ENCODE measurements at regions not wholly inside any gene's neighbourhood (a gene's known extent, or its start where the extent isn't known, plus 50 kb on each side); places are given as distances from the start of the nearest gene placed in this dataset.

DNA sequence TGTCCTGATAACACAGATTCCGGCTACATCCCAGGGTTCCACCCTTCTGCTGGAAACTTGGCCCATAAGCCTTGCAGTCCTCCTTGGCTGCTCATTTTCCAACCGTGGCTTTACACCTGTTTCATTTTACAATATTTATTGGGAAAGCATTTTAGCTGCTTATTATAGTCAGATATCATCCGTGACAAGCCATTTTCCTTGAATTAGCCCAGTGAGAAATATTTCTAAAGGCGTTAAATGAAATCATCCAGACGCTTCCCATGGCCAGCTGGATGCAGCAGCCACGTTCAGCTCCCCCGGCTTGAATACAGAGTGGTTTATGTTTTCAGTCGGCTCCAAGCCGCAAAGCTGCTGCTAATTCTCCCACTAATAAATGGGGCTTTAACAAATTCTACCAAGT is 245.0 kb upstream of the PELI2 start:
- H3K4me3 Mint-ChIP-seq: no peak overlapping the region
- no peak overlapping the region for H3K27ac Mint-ChIP-seq
- H3K27me3 Mint-ChIP-seq: peaks cover 4% of the 10 kb centered on the region
- no peaks in the 10 kb centered on the region for H3K9me3 Mint-ChIP-seq
- no peaks in the 10 kb centered on the region for H3K36me3 Mint-ChIP-seq
- H3K4me1 Mint-ChIP-seq: no peaks in the 10 kb centered on the region

DNA sequence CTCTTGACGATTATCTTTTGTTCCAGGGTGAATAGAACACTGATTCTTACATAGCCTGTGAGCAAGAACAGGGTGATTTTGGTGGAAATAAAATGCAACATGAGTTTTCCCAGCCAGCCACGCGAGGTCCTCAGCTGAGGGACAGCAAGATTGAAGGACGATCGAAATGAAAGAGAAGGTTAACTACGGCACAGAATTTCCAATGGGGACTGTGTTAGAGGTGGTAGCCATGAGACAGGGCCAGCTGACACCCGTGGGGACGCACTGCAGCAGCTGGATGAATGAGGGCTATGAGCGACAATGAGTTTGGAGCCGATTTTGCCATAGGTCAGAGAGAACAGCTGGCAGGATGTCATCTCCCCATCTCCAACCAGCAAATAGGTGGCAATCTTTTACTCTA is 243.4 kb upstream of the PELI2 start:
- Mint-ChIP-seq H3K9me3 (no peaks in the 10 kb centered on the region), H3K4me1 (no peaks in the 10 kb centered on the region), H3K27ac (no peak overlapping the region)

DNA sequence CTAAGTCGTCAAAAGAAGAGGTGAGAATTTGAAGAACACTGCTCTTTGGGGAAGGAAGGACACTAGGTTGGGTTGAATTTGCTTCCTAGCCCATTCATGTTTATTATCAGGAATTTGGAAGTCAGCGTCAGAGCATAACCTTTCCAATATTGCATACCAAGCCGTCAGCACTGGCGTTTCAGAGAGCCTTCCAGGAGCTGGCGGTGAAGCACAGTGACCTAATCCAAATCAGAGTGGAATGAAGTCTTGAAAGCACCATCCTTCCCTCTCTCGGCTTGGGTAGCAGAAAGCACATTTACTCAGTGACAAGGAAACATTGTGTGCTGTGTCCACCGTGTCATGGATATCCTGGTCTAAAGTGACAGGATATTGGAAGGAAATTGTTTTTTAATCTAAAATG is 240.3 kb upstream of the PELI2 start:
- no peak overlapping the region for H3K4me3 Mint-ChIP-seq
- H3K36me3 Mint-ChIP-seq: no peaks in the 10 kb centered on the region
- peaks cover 5% of the 10 kb centered on the region for H3K27me3 Mint-ChIP-seq
- H3K9me3 Mint-ChIP-seq: no peaks in the 10 kb centered on the region
- H3K27ac Mint-ChIP-seq: no peak overlapping the region
- H3K4me1 Mint-ChIP-seq: no peaks in the 10 kb centered on the region

More for the DNA sequence above, 243.4 kb upstream of the PELI2 start:
- H3K27me3 Mint-ChIP-seq: peaks cover 3% of the 10 kb centered on the region
- H3K36me3 Mint-ChIP-seq: no peaks in the 10 kb centered on the region
- H3K4me3 Mint-ChIP-seq: no peak overlapping the region

- no peak overlapping the region for H3K27ac Mint-ChIP-seq
- H3K36me3 Mint-ChIP-seq: no peaks in the 10 kb centered on the region
- H3K4me3 Mint-ChIP-seq: no peak overlapping the region
- H3K4me1 Mint-ChIP-seq: no peaks in the 10 kb centered on the region
- H3K9me3 Mint-ChIP-seq: no peaks in the 10 kb centered on the region
- H3K27me3 Mint-ChIP-seq: peaks cover 2% of the 10 kb centered on the region
Measured at GRCh38 chr14:55881577-55882241, 236.5 kb upstream of the PELI2 start.

DNA sequence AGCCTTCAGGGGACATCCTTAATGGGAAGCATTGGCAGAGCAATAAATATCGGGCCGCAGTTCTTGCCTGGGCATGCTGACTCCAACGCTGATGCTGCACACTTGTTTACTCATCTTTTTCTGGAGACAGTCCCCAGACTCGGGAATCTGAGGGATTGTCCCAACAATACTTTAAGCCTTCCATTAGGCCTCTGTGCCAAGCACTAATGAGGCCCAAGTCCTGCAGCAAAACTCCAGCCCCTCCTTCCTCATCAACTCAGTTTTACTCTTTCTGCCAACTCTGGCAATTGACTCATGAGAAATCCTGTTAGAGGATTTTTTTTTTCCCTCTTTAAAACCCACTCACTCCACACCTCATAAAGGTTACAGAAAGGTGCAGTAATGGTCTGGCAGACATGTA is 233.4 kb upstream of the PELI2 start:
- no peaks in the 10 kb centered on the region for H3K36me3 Mint-ChIP-seq
- H3K4me3 Mint-ChIP-seq: no peak overlapping the region
- H3K4me1 Mint-ChIP-seq: no peaks in the 10 kb centered on the region
- H3K27ac Mint-ChIP-seq: no peak overlapping the region
- no peaks in the 10 kb centered on the region for H3K9me3 Mint-ChIP-seq
- peaks cover 4% of the 10 kb centered on the region for H3K27me3 Mint-ChIP-seq

- no peaks in the 10 kb centered on the region for H3K36me3 Mint-ChIP-seq
- H3K4me3 Mint-ChIP-seq: no peak overlapping the region
- H3K27me3 Mint-ChIP-seq: peaks cover 2% of the 10 kb centered on the region
Measured at GRCh38 chr14:55889124-55889523, 229.1 kb upstream of the PELI2 start.

DNA sequence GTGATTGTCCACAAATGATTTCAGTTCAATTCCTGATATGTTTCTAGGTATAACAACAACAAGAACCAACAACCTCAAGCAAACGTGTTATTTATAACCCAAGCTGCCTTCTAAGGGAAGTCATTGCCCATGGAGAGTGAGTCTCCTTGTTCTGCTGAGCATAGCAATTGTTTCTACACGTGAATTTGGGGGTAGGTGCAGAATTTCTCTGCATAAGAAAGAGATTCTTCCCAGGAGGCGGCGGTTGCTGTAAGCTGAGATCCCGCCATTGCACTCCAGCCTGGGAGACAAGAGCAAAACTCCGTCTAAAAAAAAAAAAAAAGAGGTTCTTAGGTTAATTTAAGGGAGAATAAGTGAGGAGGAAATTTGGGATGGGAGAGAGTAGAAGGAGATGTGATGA is 226.5 kb upstream of the PELI2 start:
- no peaks in the 10 kb centered on the region for H3K9me3 Mint-ChIP-seq
- H3K4me3 Mint-ChIP-seq: no peak overlapping the region
- H3K4me1 Mint-ChIP-seq: no peaks in the 10 kb centered on the region
- no peaks in the 10 kb centered on the region for H3K36me3 Mint-ChIP-seq
- no peak overlapping the region for H3K27ac Mint-ChIP-seq
- H3K27me3 Mint-ChIP-seq: peaks cover 2% of the 10 kb centered on the region

More at GRCh38 chr14:55889124-55889523, 229.1 kb upstream of the PELI2 start:
- H3K4me1 Mint-ChIP-seq: no peaks in the 10 kb centered on the region
- no peak overlapping the region for H3K27ac Mint-ChIP-seq
- H3K9me3 Mint-ChIP-seq: no peaks in the 10 kb centered on the region

DNA sequence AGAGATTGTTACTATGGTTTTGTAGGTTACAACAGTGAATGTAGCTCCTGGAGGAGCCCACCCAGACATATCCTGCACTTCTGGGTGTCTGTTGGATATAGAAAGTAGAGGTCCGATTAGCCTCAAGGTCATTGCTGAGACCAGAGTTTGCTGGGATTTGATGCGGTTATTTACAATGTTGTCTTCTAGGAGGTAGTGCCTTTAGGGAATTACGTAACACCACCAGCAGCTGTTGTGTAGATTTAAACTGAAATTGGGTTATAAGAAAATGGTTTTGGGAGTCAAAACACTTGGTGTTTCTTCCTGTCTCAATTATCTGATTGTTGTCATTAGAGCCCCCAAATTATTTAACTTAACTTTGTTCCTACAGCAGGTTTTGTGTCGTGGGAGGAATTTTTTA is 225.3 kb upstream of the PELI2 start:
- H3K27ac Mint-ChIP-seq: no peak overlapping the region
- H3K9me3 Mint-ChIP-seq: no peaks in the 10 kb centered on the region
- H3K36me3 Mint-ChIP-seq: no peaks in the 10 kb centered on the region
- no peaks in the 10 kb centered on the region for H3K27me3 Mint-ChIP-seq
- no peaks in the 10 kb centered on the region for H3K4me1 Mint-ChIP-seq
- no peak overlapping the region for H3K4me3 Mint-ChIP-seq

GRCh38 chr14:55893705-55894104 is 224.5 kb upstream of the PELI2 start:
- H3K4me3 Mint-ChIP-seq: no peak overlapping the region
- no peaks in the 10 kb centered on the region for H3K9me3 Mint-ChIP-seq

GRCh38 chr14:55897031-55897430 is 221.2 kb upstream of the PELI2 start:
- Mint-ChIP-seq H3K4me3 (no peak overlapping the region), H3K36me3 (no peaks in the 10 kb centered on the region), H3K4me1 (no peaks in the 10 kb centered on the region), H3K27ac (no peak overlapping the region), H3K27me3 (no peaks in the 10 kb centered on the region), H3K9me3 (no peaks in the 10 kb centered on the region)

More at GRCh38 chr14:55893705-55894104, 224.5 kb upstream of the PELI2 start:
- Mint-ChIP-seq H3K27ac (no peak overlapping the region), H3K27me3 (no peaks in the 10 kb centered on the region), H3K36me3 (no peaks in the 10 kb centered on the region), H3K4me1 (no peaks in the 10 kb centered on the region)

- Mint-ChIP-seq H3K36me3 (no peaks in the 10 kb centered on the region), H3K9me3 (no peaks in the 10 kb centered on the region), H3K4me1 (no peaks in the 10 kb centered on the region), H3K27ac (no peak overlapping the region), H3K4me3 (no peak overlapping the region), H3K27me3 (no peaks in the 10 kb centered on the region)
Measured at GRCh38 chr14:55898938-55899337, 219.3 kb upstream of the PELI2 start.

DNA sequence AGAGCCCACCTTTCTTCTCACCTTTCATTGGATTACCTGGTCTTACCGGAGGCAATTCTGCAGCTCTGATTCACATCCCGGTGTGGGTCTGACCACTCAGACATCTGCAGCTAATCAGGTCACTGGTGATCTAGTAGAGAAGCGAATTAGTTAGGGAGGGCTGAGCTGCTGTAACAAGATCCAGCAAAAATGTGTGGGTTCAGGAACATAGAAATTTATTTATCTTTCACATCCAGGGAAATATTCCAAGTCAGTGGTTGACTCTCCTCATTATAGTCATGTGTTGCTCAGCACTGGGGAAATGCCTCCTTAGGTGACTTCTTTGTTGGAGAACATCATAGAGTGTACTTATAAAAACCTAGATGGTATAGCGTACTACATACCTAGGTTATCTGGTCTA is 218.7 kb upstream of the PELI2 start:
- Mint-ChIP-seq H3K9me3 (no peaks in the 10 kb centered on the region), H3K36me3 (no peaks in the 10 kb centered on the region), H3K4me1 (no peaks in the 10 kb centered on the region)

DNA sequence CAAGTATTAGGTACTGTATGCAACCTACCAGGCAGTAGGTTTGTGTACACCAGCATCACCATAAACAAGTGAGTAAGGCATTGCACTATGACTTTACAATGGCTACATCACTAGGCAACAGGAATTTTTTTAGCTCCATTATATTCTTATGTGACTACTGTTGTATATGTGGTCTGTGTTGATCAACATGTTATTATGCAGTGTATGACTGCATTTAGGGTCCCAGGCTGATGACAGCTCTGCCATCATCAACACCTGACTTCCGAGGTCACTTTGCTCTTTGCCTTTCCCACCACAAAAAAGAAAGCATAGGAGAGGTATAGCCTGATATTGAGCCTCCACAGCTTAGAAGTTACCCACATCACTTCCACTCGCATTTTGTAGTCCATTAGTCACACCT is 217.5 kb upstream of the PELI2 start:
- no peaks in the 10 kb centered on the region for H3K36me3 Mint-ChIP-seq
- H3K27me3 Mint-ChIP-seq: no peaks in the 10 kb centered on the region
- no peaks in the 10 kb centered on the region for H3K9me3 Mint-ChIP-seq
- no peak overlapping the region for H3K4me3 Mint-ChIP-seq
- H3K27ac Mint-ChIP-seq: no peak overlapping the region
- H3K4me1 Mint-ChIP-seq: no peaks in the 10 kb centered on the region

More for the DNA sequence above, 218.7 kb upstream of the PELI2 start:
- Mint-ChIP-seq H3K27ac (no peak overlapping the region), H3K4me3 (no peak overlapping the region), H3K27me3 (no peaks in the 10 kb centered on the region)

DNA sequence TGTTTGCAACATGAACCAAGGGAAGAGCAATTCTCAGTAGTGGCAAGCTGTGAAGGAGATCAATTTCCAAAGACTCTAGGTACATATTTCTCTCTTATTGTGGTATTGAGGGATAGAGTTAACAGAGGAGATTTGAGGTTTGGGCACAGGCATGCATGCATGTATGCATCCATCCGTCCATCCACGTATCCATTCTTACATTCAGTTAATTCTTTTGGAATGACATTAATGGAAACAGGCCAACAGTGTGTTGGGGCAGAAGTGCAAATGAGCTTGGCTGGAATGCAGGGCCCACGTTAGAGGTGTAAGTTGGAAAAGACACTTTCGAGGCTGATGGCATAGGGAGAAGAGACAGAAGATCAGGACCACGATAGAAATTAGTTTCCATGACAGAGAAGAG is 216.9 kb upstream of the PELI2 start:
- Mint-ChIP-seq H3K27me3 (no peaks in the 10 kb centered on the region), H3K27ac (no peak overlapping the region), H3K9me3 (no peaks in the 10 kb centered on the region), H3K4me3 (no peak overlapping the region), H3K36me3 (no peaks in the 10 kb centered on the region), H3K4me1 (no peaks in the 10 kb centered on the region)

GRCh38 chr14:55902241-55902640 is 216.0 kb upstream of the PELI2 start:
- Mint-ChIP-seq H3K36me3 (no peaks in the 10 kb centered on the region), H3K4me1 (no peaks in the 10 kb centered on the region), H3K27me3 (no peaks in the 10 kb centered on the region), H3K4me3 (no peak overlapping the region), H3K27ac (no peak overlapping the region), H3K9me3 (no peaks in the 10 kb centered on the region)

DNA sequence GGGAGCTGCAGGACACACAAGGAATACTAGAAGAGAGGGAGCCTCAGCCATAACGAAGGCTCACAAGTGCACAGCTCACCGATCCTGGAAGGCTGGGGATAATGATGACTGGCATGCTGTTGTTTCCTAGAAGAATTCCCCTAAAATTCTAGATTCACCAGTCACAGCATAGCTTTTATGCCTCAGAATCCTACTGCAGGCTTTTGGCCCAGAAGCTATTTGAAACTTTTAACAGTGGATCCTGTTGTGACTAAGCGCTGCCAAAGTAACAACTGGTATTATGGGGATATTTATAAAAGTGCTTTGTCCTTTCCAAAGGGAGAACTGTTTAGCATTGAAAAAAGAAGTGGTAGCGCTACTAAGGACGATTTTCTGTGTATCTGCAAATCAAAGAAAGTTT is 214.1 kb upstream of the PELI2 start:
- H3K4me1 Mint-ChIP-seq: no peaks in the 10 kb centered on the region

GRCh38 chr14:55908106-55908505 is 210.1 kb upstream of the PELI2 start:
- H3K36me3 Mint-ChIP-seq: no peaks in the 10 kb centered on the region
- no peaks in the 10 kb centered on the region for H3K9me3 Mint-ChIP-seq
- peaks cover 2% of the 10 kb centered on the region for H3K27me3 Mint-ChIP-seq
- H3K4me3 Mint-ChIP-seq: no peak overlapping the region
- no peak overlapping the region for H3K27ac Mint-ChIP-seq
- no peaks in the 10 kb centered on the region for H3K4me1 Mint-ChIP-seq

More for the DNA sequence above, 214.1 kb upstream of the PELI2 start:
- no peak overlapping the region for H3K4me3 Mint-ChIP-seq
- H3K36me3 Mint-ChIP-seq: no peaks in the 10 kb centered on the region
- no peaks in the 10 kb centered on the region for H3K9me3 Mint-ChIP-seq
- no peak overlapping the region for H3K27ac Mint-ChIP-seq
- H3K27me3 Mint-ChIP-seq: peaks cover 2% of the 10 kb centered on the region
